Keratinocyte (primary cell): ENCODE measurements at regions not wholly inside any gene's neighbourhood (a gene's known extent, or its start where the extent isn't known, plus 50 kb on each side); places are given as distances from the start of the nearest gene placed in this dataset.

ENCODE experiments used
- CTCF ChIP-seq, 3 experiments: IDR thresholded peaks in 1 of 3; conservative IDR thresholded peaks in 1 of 3; optimal IDR thresholded peaks in 1 of 3; 2 replicates in 2 of 3; 3 replicates in 1 of 3; pipeline versions ENCODE3 to v1.5.1; 2011; ENCODE audit warnings: low read length in 3 of 3, mild to moderate bottlenecking in 3 of 3, moderate library complexity in 2 of 3, control low read depth in 1 of 3, inconsistent platforms in 1 of 3; ENCODE audit not compliant: insufficient read depth in 2 of 3; ENCODE audit errors: extremely low read depth in 1 of 3
- EZH2 ChIP-seq: IDR thresholded peaks from one replicate; pipeline ENCODE4 v1.6.1; 2012; ENCODE audit warnings: inconsistent platforms, mild to moderate bottlenecking, low read length, moderate library complexity

DNA sequence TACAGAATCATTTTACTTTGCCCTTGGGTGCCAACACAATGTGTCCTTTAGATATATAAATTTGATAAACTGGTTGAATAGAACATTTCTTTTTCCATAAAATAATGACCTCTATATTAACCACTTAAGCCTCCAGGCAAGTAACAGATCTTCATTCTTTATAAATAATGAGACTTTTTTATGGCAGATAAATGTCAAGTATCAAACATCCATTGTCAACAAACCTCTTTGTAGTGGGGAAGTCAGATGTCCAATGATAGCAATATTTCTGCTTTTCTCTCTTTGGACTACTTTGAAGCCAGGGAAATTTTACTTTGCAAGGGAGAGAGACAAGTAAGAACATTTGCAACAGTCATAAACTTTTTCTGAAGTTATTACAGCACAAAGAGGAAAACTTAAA, 841.2 kb downstream of the CDH8 start:
- TF ChIP-seq CTCF (optimal IDR thresholded peaks at IDR 0.05 in 1 of 3, IDR thresholded peaks at IDR 0.05 in 1 of 3, conservative IDR thresholded peaks at IDR 0.05 in 1 of 3; ENCODE audit: extremely low read depth in 1 of 3, insufficient read depth in 2 of 3, low read length in 3 of 3) (no peak), EZH2 (no peak)
